Tibial nerve (tissue), 4 donors: ENCODE measurements at regions not wholly inside any gene's neighbourhood (a gene's known extent, or its start where the extent isn't known, plus 50 kb on each side); places are given as distances from the start of the nearest gene placed in this dataset.

ENCODE experiments used
- EP300 ChIP-seq, 2 donors: sonication (generic); formaldehyde crosslinking; IDR thresholded peaks; one replicate each; pipeline ENCODE4 v1.6.1; 2017; ENCODE audit warnings: antibody characterized with exemption in 2 of 2, mild to moderate bottlenecking in 1 of 2
- POLR2A ChIP-seq, 2 donors: fragments of 450-650 bp; IDR thresholded peaks; one replicate each; pipeline ENCODE4 v1.6.1; 2017; ENCODE audit warnings: antibody characterized with exemption in 2 of 2, mild to moderate bottlenecking in 2 of 2, moderate library complexity in 2 of 2
- TF ChIP-seq, protein P1 (sequence below), 5 experiments: fragments of 200-600 bp in 3 of 5; fragments of 450-650 bp in 2 of 5; sonication (generic) in 3 of 5; IDR thresholded peaks; one replicate each; pipeline ENCODE4 v1.5.1; 2016 to 2019; ENCODE audit warnings: antibody characterized with exemption in 5 of 5, mild to moderate bottlenecking in 3 of 5, moderate library complexity in 2 of 5

DNA sequence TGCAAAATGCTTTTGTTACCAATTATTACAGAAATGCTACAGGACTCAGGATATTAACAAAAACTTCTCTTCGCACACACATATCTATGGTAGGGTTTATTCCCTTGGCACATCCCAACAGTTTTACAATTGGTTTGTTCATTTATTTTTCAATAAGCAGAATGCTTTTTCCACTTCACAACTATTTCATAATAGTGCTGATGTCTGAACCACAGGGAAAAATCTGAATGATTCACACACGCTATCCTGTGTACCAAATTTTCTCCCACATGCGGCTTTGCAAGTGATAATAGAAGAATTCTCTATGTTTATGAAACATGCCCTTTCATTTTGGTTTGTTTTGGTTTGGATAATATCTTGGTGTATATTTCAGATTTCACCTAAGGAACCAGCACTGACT, 725.7 kb upstream of the TENM3 start:
- TF ChIP-seq, protein P1, sequence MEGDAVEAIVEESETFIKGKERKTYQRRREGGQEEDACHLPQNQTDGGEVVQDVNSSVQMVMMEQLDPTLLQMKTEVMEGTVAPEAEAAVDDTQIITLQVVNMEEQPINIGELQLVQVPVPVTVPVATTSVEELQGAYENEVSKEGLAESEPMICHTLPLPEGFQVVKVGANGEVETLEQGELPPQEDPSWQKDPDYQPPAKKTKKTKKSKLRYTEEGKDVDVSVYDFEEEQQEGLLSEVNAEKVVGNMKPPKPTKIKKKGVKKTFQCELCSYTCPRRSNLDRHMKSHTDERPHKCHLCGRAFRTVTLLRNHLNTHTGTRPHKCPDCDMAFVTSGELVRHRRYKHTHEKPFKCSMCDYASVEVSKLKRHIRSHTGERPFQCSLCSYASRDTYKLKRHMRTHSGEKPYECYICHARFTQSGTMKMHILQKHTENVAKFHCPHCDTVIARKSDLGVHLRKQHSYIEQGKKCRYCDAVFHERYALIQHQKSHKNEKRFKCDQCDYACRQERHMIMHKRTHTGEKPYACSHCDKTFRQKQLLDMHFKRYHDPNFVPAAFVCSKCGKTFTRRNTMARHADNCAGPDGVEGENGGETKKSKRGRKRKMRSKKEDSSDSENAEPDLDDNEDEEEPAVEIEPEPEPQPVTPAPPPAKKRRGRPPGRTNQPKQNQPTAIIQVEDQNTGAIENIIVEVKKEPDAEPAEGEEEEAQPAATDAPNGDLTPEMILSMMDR (IDR thresholded peaks at IDR 0.05): no peak
- TF ChIP-seq EP300 (IDR thresholded peaks at IDR 0.05) (no peak), POLR2A (IDR thresholded peaks at IDR 0.05) (no peak)
